NCI-H69 (cell line): ENCODE measurements at regions not wholly inside any gene's neighbourhood (a gene's known extent, or its start where the extent isn't known, plus 50 kb on each side); places are given as distances from the start of the nearest gene placed in this dataset.
A peak's percentile ranks its signal among the peaks of the same experiment; 100 is the strongest.
"Not testable (repeated sequence)": the region's sequence is repeated elsewhere in the genome, so short reads cannot be mapped to it uniquely, and the experiment has no call there.

Experiments
- DNase-seq: peaks from one replicate; lab custom pipeline; 2025; lab: John Stamatoyannopoulos, UW

GRCh38 chr2:195356026-195356425 lies 301.0 kb upstream of the SLC39A10 start:
- no peak for DNase-seq

- no peak for DNase-seq
Observed at GRCh38 chr2:195352581-195352980, 304.4 kb upstream of the SLC39A10 start.

GRCh38 chr2:195343942-195344530 lies 313.0 kb upstream of the SLC39A10 start:
- DNase-seq = no peak

- DNase-seq = no peak
Observed at GRCh38 chr2:195343540-195343939, 313.5 kb upstream of the SLC39A10 start.

- DNase-seq = no peak
Observed at GRCh38 chr2:195342061-195342460, 315.0 kb upstream of the SLC39A10 start.

GRCh38 chr2:195338856-195339255 lies 318.2 kb upstream of the SLC39A10 start:
- DNase-seq = no peak

- peak; percentile 5 for DNase-seq
Observed at GRCh38 chr2:195337597-195337996, 319.4 kb upstream of the SLC39A10 start.

- no peak for DNase-seq
Observed at GRCh38 chr2:195333869-195334268, 323.2 kb upstream of the SLC39A10 start.

- DNase-seq = no peak
Observed at GRCh38 chr2:195331966-195332365, 325.1 kb upstream of the SLC39A10 start.

- peak; percentile 31 for DNase-seq
Observed at GRCh38 chr2:195331129-195331528, 325.9 kb upstream of the SLC39A10 start.

GRCh38 chr2:195330513-195330956 lies 326.5 kb upstream of the SLC39A10 start:
- DNase-seq = peak; percentile 93

- not testable (repeated sequence) for DNase-seq
Observed at GRCh38 chr2:195329784-195330183, 327.2 kb upstream of the SLC39A10 start.

- no peak for DNase-seq
Observed at GRCh38 chr2:195326537-195326936, 330.5 kb upstream of the SLC39A10 start.

GRCh38 chr2:195322324-195322723 lies 334.7 kb upstream of the SLC39A10 start:
- DNase-seq = peak; percentile 95

- DNase-seq = peak; percentile 3
Observed at GRCh38 chr2:195320413-195320973, 336.5 kb upstream of the SLC39A10 start.

GRCh38 chr2:195319548-195320412 lies 337.2 kb upstream of the SLC39A10 start:
- no peak for DNase-seq

- DNase-seq = no peak
Observed at GRCh38 chr2:195319112-195319460, 337.9 kb upstream of the SLC39A10 start.

- DNase-seq = peak; percentile 75
Observed at GRCh38 chr2:195318440-195319111, 338.4 kb upstream of the SLC39A10 start.

GRCh38 chr2:195317550-195317949 lies 339.5 kb upstream of the SLC39A10 start:
- DNase-seq = peak; percentile 34

- no peak for DNase-seq
Observed at GRCh38 chr2:195316486-195316885, 340.5 kb upstream of the SLC39A10 start.

- no peak for DNase-seq
Observed at GRCh38 chr2:195313962-195314361, 343.1 kb upstream of the SLC39A10 start.

GRCh38 chr2:195312662-195313061 lies 344.4 kb upstream of the SLC39A10 start:
- peak; percentile 28 for DNase-seq

GRCh38 chr2:195308163-195308562 lies 348.9 kb upstream of the SLC39A10 start:
- DNase-seq = no peak
